ENCODE measurements at regions not wholly inside any gene's neighbourhood (a gene's known extent, or its start where the extent isn't known, plus 50 kb on each side); places are given as distances from the start of the nearest gene placed in this dataset.

- TF ChIP-seq CTCF (IDR thresholded peaks at IDR 0.05; ENCODE audit: low read length), result no peak
- TF ChIP-seq EZH2 (IDR thresholded peaks at IDR 0.05; ENCODE audit: borderline replicate concordance, low read length), result no peak
- no peak overlapping the region for H3K9ac ChIP-seq (ENCODE audit: low read length)
Measured at GRCh38 chr3:83913381-83913780, 1045.4 kb upstream of the CADM2 start.

GRCh38 chr3:83926291-83926690 is 1032.5 kb upstream of the CADM2 start:
- Histone ChIP-seq H3K79me2 (ENCODE audit: insufficient read depth, low read length) (no peaks in the 10 kb centered on the region), H4K20me1 (ENCODE audit: insufficient read depth, low read length) (no peaks in the 10 kb centered on the region), H3K27ac (ENCODE audit: low read depth, low read length, poor library complexity, severe bottlenecking) (no peak overlapping the region), H3K4me1 (ENCODE audit: insufficient read depth, low read length, severe bottlenecking) (no peaks in the 10 kb centered on the region), H2AFZ (ENCODE audit: low read length) (no peak overlapping the region), H3K9me2 (ENCODE audit: low read depth, low read length) (no peaks in the 10 kb centered on the region), H3F3A (ENCODE audit: insufficient read depth, low read length) (no peaks in the 10 kb centered on the region), H3K4me2 (ENCODE audit: low read length) (no peak overlapping the region), H3K36me3 (ENCODE audit: insufficient read depth, low read length) (no peaks in the 10 kb centered on the region), H3K27me3 (ENCODE audit: insufficient read depth, low read length) (no peaks in the 10 kb centered on the region), H3K4me3 (ENCODE audit: low read depth, low read length, poor library complexity, severe bottlenecking) (no peak overlapping the region), H3K9ac (ENCODE audit: low read length) (no peak overlapping the region), H3K9me3 (ENCODE audit: low read length) (no peaks in the 10 kb centered on the region)
- TF ChIP-seq CTCF (IDR thresholded peaks at IDR 0.05; ENCODE audit: low read length) (no peak), EZH2 (IDR thresholded peaks at IDR 0.05; ENCODE audit: borderline replicate concordance, low read length) (no peak)

More at GRCh38 chr3:83913381-83913780, 1045.4 kb upstream of the CADM2 start:
- Histone ChIP-seq H3K4me2 (ENCODE audit: low read length) (no peak overlapping the region), H3K4me1 (ENCODE audit: insufficient read depth, low read length, severe bottlenecking) (no peaks in the 10 kb centered on the region), H3K9me2 (ENCODE audit: low read depth, low read length) (no peaks in the 10 kb centered on the region), H3F3A (ENCODE audit: insufficient read depth, low read length) (no peaks in the 10 kb centered on the region), H4K20me1 (ENCODE audit: insufficient read depth, low read length) (no peaks in the 10 kb centered on the region), H2AFZ (ENCODE audit: low read length) (no peak overlapping the region), H3K27ac (ENCODE audit: low read depth, low read length, poor library complexity, severe bottlenecking) (no peak overlapping the region), H3K27me3 (ENCODE audit: insufficient read depth, low read length) (no peaks in the 10 kb centered on the region), H3K36me3 (ENCODE audit: insufficient read depth, low read length) (no peaks in the 10 kb centered on the region), H3K4me3 (ENCODE audit: low read depth, low read length, poor library complexity, severe bottlenecking) (no peak overlapping the region), H3K9me3 (ENCODE audit: low read length) (no peaks in the 10 kb centered on the region), H3K79me2 (ENCODE audit: insufficient read depth, low read length) (no peaks in the 10 kb centered on the region)

- Histone ChIP-seq H4K20me1 (ENCODE audit: insufficient read depth, low read length) (no peaks in the 10 kb centered on the region), H3K9me3 (ENCODE audit: low read length) (no peaks in the 10 kb centered on the region), H3K79me2 (ENCODE audit: insufficient read depth, low read length) (no peaks in the 10 kb centered on the region), H2AFZ (ENCODE audit: low read length) (no peak overlapping the region), H3K9me2 (ENCODE audit: low read depth, low read length) (no peaks in the 10 kb centered on the region), H3K4me3 (ENCODE audit: low read depth, low read length, poor library complexity, severe bottlenecking) (no peak overlapping the region), H3K4me1 (ENCODE audit: insufficient read depth, low read length, severe bottlenecking) (no peaks in the 10 kb centered on the region), H3F3A (ENCODE audit: insufficient read depth, low read length) (no peaks in the 10 kb centered on the region), H3K9ac (ENCODE audit: low read length) (no peak overlapping the region), H3K27me3 (ENCODE audit: insufficient read depth, low read length) (no peaks in the 10 kb centered on the region), H3K36me3 (ENCODE audit: insufficient read depth, low read length) (no peaks in the 10 kb centered on the region), H3K4me2 (ENCODE audit: low read length) (no peak overlapping the region), H3K27ac (ENCODE audit: low read depth, low read length, poor library complexity, severe bottlenecking) (no peak overlapping the region)
- TF ChIP-seq CTCF (IDR thresholded peaks at IDR 0.05; ENCODE audit: low read length) (peak; percentile 59; the same call in 1 of the 2 replicates), EZH2 (IDR thresholded peaks at IDR 0.05; ENCODE audit: borderline replicate concordance, low read length) (no peak)
Measured at GRCh38 chr3:83928391-83928790, 1030.4 kb upstream of the CADM2 start.

Data from OCI-LY1 (cell line).